Suprapubic skin (tissue), 4 donors: ENCODE measurements at regions not wholly inside any gene's neighbourhood (a gene's known extent, or its start where the extent isn't known, plus 50 kb on each side); places are given as distances from the start of the nearest gene placed in this dataset.

Experiments
- EP300 ChIP-seq: sonication (generic); formaldehyde crosslinking; IDR thresholded peaks from one replicate; pipeline ENCODE4 v1.6.1; 2017; ENCODE audit warnings: antibody characterized with exemption
- POLR2A ChIP-seq, 2 donors: fragments of 450-650 bp; IDR thresholded peaks; one replicate each; pipeline ENCODE4 v1.6.1; 2017; ENCODE audit warnings: antibody characterized with exemption in 2 of 2, mild to moderate bottlenecking in 2 of 2, moderate library complexity in 2 of 2
- POLR2AphosphoS5 ChIP-seq, 3 donors: sonication (generic); formaldehyde crosslinking; IDR thresholded peaks; one replicate each; pipeline ENCODE4 v1.6.1; 2017; ENCODE audit warnings: antibody characterized with exemption in 3 of 3
- TF ChIP-seq, protein P1 (sequence below), 2 donors: fragments of 200-600 bp in 1 of 2; fragments of 450-650 bp in 1 of 2; sonication (generic) in 1 of 2; IDR thresholded peaks; one replicate each; pipeline ENCODE4 v1.5.1; 2016 to 2019; ENCODE audit warnings: antibody characterized with exemption in 2 of 2, mild to moderate bottlenecking in 1 of 2, moderate library complexity in 1 of 2

- TF ChIP-seq POLR2A (IDR thresholded peaks at IDR 0.05) (no peak), EP300 (no peak), POLR2AphosphoS5 (IDR thresholded peaks at IDR 0.05) (no peak)
- TF ChIP-seq, protein P1, sequence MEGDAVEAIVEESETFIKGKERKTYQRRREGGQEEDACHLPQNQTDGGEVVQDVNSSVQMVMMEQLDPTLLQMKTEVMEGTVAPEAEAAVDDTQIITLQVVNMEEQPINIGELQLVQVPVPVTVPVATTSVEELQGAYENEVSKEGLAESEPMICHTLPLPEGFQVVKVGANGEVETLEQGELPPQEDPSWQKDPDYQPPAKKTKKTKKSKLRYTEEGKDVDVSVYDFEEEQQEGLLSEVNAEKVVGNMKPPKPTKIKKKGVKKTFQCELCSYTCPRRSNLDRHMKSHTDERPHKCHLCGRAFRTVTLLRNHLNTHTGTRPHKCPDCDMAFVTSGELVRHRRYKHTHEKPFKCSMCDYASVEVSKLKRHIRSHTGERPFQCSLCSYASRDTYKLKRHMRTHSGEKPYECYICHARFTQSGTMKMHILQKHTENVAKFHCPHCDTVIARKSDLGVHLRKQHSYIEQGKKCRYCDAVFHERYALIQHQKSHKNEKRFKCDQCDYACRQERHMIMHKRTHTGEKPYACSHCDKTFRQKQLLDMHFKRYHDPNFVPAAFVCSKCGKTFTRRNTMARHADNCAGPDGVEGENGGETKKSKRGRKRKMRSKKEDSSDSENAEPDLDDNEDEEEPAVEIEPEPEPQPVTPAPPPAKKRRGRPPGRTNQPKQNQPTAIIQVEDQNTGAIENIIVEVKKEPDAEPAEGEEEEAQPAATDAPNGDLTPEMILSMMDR (IDR thresholded peaks at IDR 0.05) = no peak
These were observed 213.4 kb downstream of the CDCA7 start for GRCh38 chr2:173568054-173568453.
